Activated naive CD4-positive, alpha-beta T cell treated with anti-CD3 and anti-CD28 coated beads for 36 hours (primary cell): ENCODE measurements at regions not wholly inside any gene's neighbourhood (a gene's known extent, or its start where the extent isn't known, plus 50 kb on each side); places are given as distances from the start of the nearest gene placed in this dataset.
"Not testable (repeated sequence)": the region's sequence is repeated elsewhere in the genome, so short reads cannot be mapped to it uniquely, and the experiment has no call there.

ENCODE experiments used
- CTCF ChIA-PET: fragments of 350-600 bp; sonication (Branson Sonifier 250); formaldehyde crosslinking; loops from one replicate; lab custom pipeline; 2021; ENCODE audit warnings: antibody characterized with exemption; lab: Charles Lee
- DNase-seq: peaks from one replicate; pipeline ENCODE4 v3.0.0-alpha.2; 2020
- H3K27ac Mint-ChIP-seq: one replicate; pipeline ENCODE4 v1.8.0; 2021; ENCODE audit warnings: mild to moderate bottlenecking, mixed read lengths
- H3K27me3 Mint-ChIP-seq: one replicate; pipeline ENCODE4 v1.8.0; 2021; ENCODE audit warnings: low read depth, mixed read lengths
- H3K36me3 Mint-ChIP-seq: one replicate; pipeline ENCODE4 v1.8.0; 2021; ENCODE audit warnings: low read depth, mixed read lengths
- H3K4me1 Mint-ChIP-seq: one replicate; pipeline ENCODE4 v1.8.0; 2021; ENCODE audit warnings: low read depth, mixed read lengths
- H3K4me3 Mint-ChIP-seq: one replicate; pipeline ENCODE4 v1.8.0; 2021; ENCODE audit warnings: mild to moderate bottlenecking, moderate library complexity, mixed read lengths
- H3K9me3 Mint-ChIP-seq: one replicate; pipeline ENCODE4 v1.8.0; 2021; ENCODE audit warnings: mixed read lengths
- intact Hi-C: fragments of 100-400 bp; cut with micrococcal nuclease; formaldehyde crosslinking; loops from one replicate; pipeline ENCODE4 v1.15.1; 2023

- intact Hi-C loops = no loop called here
- DNase-seq = no peak
- no peaks in the 10 kb centered on the region for H3K27me3 Mint-ChIP-seq
- H3K27ac Mint-ChIP-seq = no peak overlapping the region
- CTCF ChIA-PET = no interaction called here
- no peaks in the 10 kb centered on the region for H3K4me1 Mint-ChIP-seq
- no peak overlapping the region for H3K4me3 Mint-ChIP-seq
- H3K9me3 Mint-ChIP-seq = peaks cover 2% of the 10 kb centered on the region
- no peaks in the 10 kb centered on the region for H3K36me3 Mint-ChIP-seq
These were observed 307.2 kb upstream of the CNTN3 start for GRCh38 chr3:74921676-74922075.

GRCh38 chr3:74920721-74921350 lies 306.4 kb upstream of the CNTN3 start:
- no peak overlapping the region for H3K27ac Mint-ChIP-seq
- intact Hi-C loops = no loop called here
- CTCF ChIA-PET = no interaction called here
- no peak for DNase-seq
- no peaks in the 10 kb centered on the region for H3K27me3 Mint-ChIP-seq
- H3K4me3 Mint-ChIP-seq = no peak overlapping the region
- no peaks in the 10 kb centered on the region for H3K36me3 Mint-ChIP-seq
- H3K4me1 Mint-ChIP-seq = no peaks in the 10 kb centered on the region
- peaks cover 2% of the 10 kb centered on the region for H3K9me3 Mint-ChIP-seq

GRCh38 chr3:74916696-74917095 lies 302.2 kb upstream of the CNTN3 start:
- CTCF ChIA-PET = no interaction called here
- Mint-ChIP-seq H3K36me3 (no peaks in the 10 kb centered on the region), H3K27me3 (no peaks in the 10 kb centered on the region), H3K27ac (no peak overlapping the region), H3K9me3 (peaks cover 2% of the 10 kb centered on the region), H3K4me1 (no peaks in the 10 kb centered on the region), H3K4me3 (no peak overlapping the region)
- DNase-seq = no peak
- intact Hi-C loops = no loop called here

GRCh38 chr3:74906181-74906580 lies 291.7 kb upstream of the CNTN3 start:
- CTCF ChIA-PET = no interaction called here
- no peak for DNase-seq
- Mint-ChIP-seq H3K4me3 (no peak overlapping the region), H3K27ac (no peak overlapping the region), H3K27me3 (no peaks in the 10 kb centered on the region), H3K4me1 (no peaks in the 10 kb centered on the region), H3K36me3 (no peaks in the 10 kb centered on the region), H3K9me3 (peaks cover 5% of the 10 kb centered on the region)
- intact Hi-C loops = no loop called here

GRCh38 chr3:74905478-74905877 lies 291.0 kb upstream of the CNTN3 start:
- H3K9me3 Mint-ChIP-seq = peaks cover 5% of the 10 kb centered on the region
- H3K4me3 Mint-ChIP-seq = no peak overlapping the region
- H3K36me3 Mint-ChIP-seq = no peaks in the 10 kb centered on the region
- H3K27me3 Mint-ChIP-seq = no peaks in the 10 kb centered on the region
- no peaks in the 10 kb centered on the region for H3K4me1 Mint-ChIP-seq
- DNase-seq = no peak
- intact Hi-C loops = no loop called here
- H3K27ac Mint-ChIP-seq = no peak overlapping the region
- CTCF ChIA-PET = no interaction called here

- CTCF ChIA-PET = no interaction called here
- H3K27ac Mint-ChIP-seq = no peak overlapping the region
- H3K36me3 Mint-ChIP-seq = no peaks in the 10 kb centered on the region
- intact Hi-C loops = no loop called here
- H3K4me1 Mint-ChIP-seq = no peaks in the 10 kb centered on the region
- peaks cover 5% of the 10 kb centered on the region for H3K9me3 Mint-ChIP-seq
- H3K27me3 Mint-ChIP-seq = no peaks in the 10 kb centered on the region
- H3K4me3 Mint-ChIP-seq = no peak overlapping the region
- no peak for DNase-seq
These were observed 290.2 kb upstream of the CNTN3 start for GRCh38 chr3:74904646-74905045.

- DNase-seq, H3K4me3 Mint-ChIP-seq, H3K9me3 Mint-ChIP-seq, H3K4me1 Mint-ChIP-seq, intact Hi-C loops, H3K27me3 Mint-ChIP-seq, H3K27ac Mint-ChIP-seq, H3K36me3 Mint-ChIP-seq, CTCF ChIA-PET: not testable (repeated sequence)
These were observed 285.5 kb upstream of the CNTN3 start for GRCh38 chr3:74899796-74900516.

- intact Hi-C loops = no loop called here
- CTCF ChIA-PET = no interaction called here
- H3K9me3 Mint-ChIP-seq = peaks cover 6% of the 10 kb centered on the region
- no peaks in the 10 kb centered on the region for H3K36me3 Mint-ChIP-seq
- H3K27ac Mint-ChIP-seq = no peak overlapping the region
- H3K4me3 Mint-ChIP-seq = no peak overlapping the region
- H3K27me3 Mint-ChIP-seq = no peaks in the 10 kb centered on the region
- no peaks in the 10 kb centered on the region for H3K4me1 Mint-ChIP-seq
- no peak for DNase-seq
These were observed 282.5 kb upstream of the CNTN3 start for GRCh38 chr3:74897006-74897405.

GRCh38 chr3:74891312-74891711 lies 276.9 kb upstream of the CNTN3 start:
- CTCF ChIA-PET = no interaction called here
- Mint-ChIP-seq H3K4me1 (no peaks in the 10 kb centered on the region), H3K27me3 (no peaks in the 10 kb centered on the region), H3K27ac (no peak overlapping the region), H3K4me3 (no peak overlapping the region), H3K9me3 (peaks cover 4% of the 10 kb centered on the region), H3K36me3 (no peaks in the 10 kb centered on the region)
- intact Hi-C loops = no loop called here
- DNase-seq = no peak

GRCh38 chr3:74883690-74884089 lies 269.2 kb upstream of the CNTN3 start:
- Mint-ChIP-seq H3K27ac (no peak overlapping the region), H3K36me3 (no peaks in the 10 kb centered on the region), H3K4me3 (no peak overlapping the region), H3K27me3 (no peaks in the 10 kb centered on the region), H3K4me1 (no peaks in the 10 kb centered on the region), H3K9me3 (peaks cover 9% of the 10 kb centered on the region)
- DNase-seq = no peak
- intact Hi-C loops = no loop called here
- CTCF ChIA-PET = no interaction called here

- H3K27me3 Mint-ChIP-seq = no peaks in the 10 kb centered on the region
- H3K9me3 Mint-ChIP-seq = peaks cover 9% of the 10 kb centered on the region
- H3K36me3 Mint-ChIP-seq = no peaks in the 10 kb centered on the region
- no peak overlapping the region for H3K27ac Mint-ChIP-seq
- no peaks in the 10 kb centered on the region for H3K4me1 Mint-ChIP-seq
- H3K4me3 Mint-ChIP-seq = no peak overlapping the region
- no peak for DNase-seq
- intact Hi-C loops = no loop called here
- CTCF ChIA-PET = no interaction called here
These were observed 268.8 kb upstream of the CNTN3 start for GRCh38 chr3:74883222-74883621.

- DNase-seq = no peak
- H3K9me3 Mint-ChIP-seq = peaks cover 6% of the 10 kb centered on the region
- intact Hi-C loops = no loop called here
- H3K4me3 Mint-ChIP-seq = no peak overlapping the region
- no peaks in the 10 kb centered on the region for H3K4me1 Mint-ChIP-seq
- no peak overlapping the region for H3K27ac Mint-ChIP-seq
- H3K36me3 Mint-ChIP-seq = no peaks in the 10 kb centered on the region
- CTCF ChIA-PET = no interaction called here
- no peaks in the 10 kb centered on the region for H3K27me3 Mint-ChIP-seq
These were observed 265.8 kb upstream of the CNTN3 start for GRCh38 chr3:74880237-74880636.

- intact Hi-C loops = no loop called here
- H3K27ac Mint-ChIP-seq = no peak overlapping the region
- CTCF ChIA-PET = no interaction called here
These were observed 252.0 kb upstream of the CNTN3 start for GRCh38 chr3:74866357-74867030.

More at GRCh38 chr3:74866357-74867030, 252.0 kb upstream of the CNTN3 start:
- Mint-ChIP-seq H3K27me3 (no peaks in the 10 kb centered on the region), H3K36me3 (no peaks in the 10 kb centered on the region), H3K9me3 (peaks cover 8% of the 10 kb centered on the region), H3K4me3 (no peak overlapping the region), H3K4me1 (no peaks in the 10 kb centered on the region)
- DNase-seq = no peak
